HepG2 (cell line): ENCODE measurements at regions not wholly inside any gene's neighbourhood (a gene's known extent, or its start where the extent isn't known, plus 50 kb on each side); places are given as distances from the start of the nearest gene placed in this dataset.

Experiments used
- AKAP8 ChIP-seq: sonication (generic); formaldehyde crosslinking; IDR thresholded peaks from 2 replicates; pipeline ENCODE4 v1.5.1; 2020; ENCODE audit warnings: mild to moderate bottlenecking, missing genetic modification reagents
- AKNA ChIP-seq: sonication (generic); formaldehyde crosslinking; IDR thresholded peaks from 2 replicates; pipeline ENCODE4 v1.4.0; 2020; ENCODE audit warnings: missing genetic modification reagents, borderline replicate concordance
- ATF7-NPFF ChIP-seq: sonication (generic); formaldehyde crosslinking; IDR thresholded peaks from 2 replicates; pipeline ENCODE4 v1.8.1; 2023; ENCODE audit warnings: mild to moderate bottlenecking, low read depth, missing genetic modification reagents, moderate library complexity
- CCDC6 ChIP-seq: sonication (generic); formaldehyde crosslinking; IDR thresholded peaks from 2 replicates; pipeline ENCODE4 v1.8.1; 2022; ENCODE audit warnings: mild to moderate bottlenecking, missing genetic modification reagents, moderate library complexity
- IKZF5 ChIP-seq: IDR thresholded peaks from 2 replicates; pipeline ENCODE4 v1.6.1; 2018; ENCODE audit warnings: missing genetic modification reagents, mild to moderate bottlenecking, missing compliant biosample characterization
- KDM3A ChIP-seq: IDR thresholded peaks from 2 replicates; pipeline ENCODE4 v1.6.1; 2018; ENCODE audit warnings: low read depth, missing compliant biosample characterization
- NFRKB ChIP-seq: fragments of 450-650 bp; IDR thresholded peaks from 2 replicates; pipeline ENCODE4 v1.6.1; 2017
- PBX2 ChIP-seq: IDR thresholded peaks from 2 replicates; pipeline ENCODE4 v1.6.1; 2016; ENCODE audit warnings: control low read depth
- SMAD1 ChIP-seq: sonication (generic); formaldehyde crosslinking; IDR thresholded peaks from 2 replicates; pipeline ENCODE4 v1.4.0; 2020; ENCODE audit warnings: missing genetic modification reagents, low read depth, mild to moderate bottlenecking, borderline replicate concordance
- ZBTB20 ChIP-seq: sonication (generic); formaldehyde crosslinking; IDR thresholded peaks from 2 replicates; pipeline ENCODE4 v1.8.1; 2023; ENCODE audit warnings: missing genetic modification reagents, low read depth, mild to moderate bottlenecking, borderline replicate concordance
- ZBTB38 ChIP-seq: sonication (generic); formaldehyde crosslinking; IDR thresholded peaks from 2 replicates; pipeline ENCODE4 v1.5.1; 2020; ENCODE audit warnings: mild to moderate bottlenecking, missing genetic modification reagents
- ZBTB4 ChIP-seq: sonication (generic); formaldehyde crosslinking; IDR thresholded peaks from 2 replicates; pipeline ENCODE4 v1.4.0; 2020; ENCODE audit warnings: missing genetic modification reagents, mild to moderate bottlenecking, borderline replicate concordance
- ZNF550 ChIP-seq: sonication (generic); formaldehyde crosslinking; IDR thresholded peaks from 2 replicates; pipeline ENCODE4 v1.4.0; 2020; ENCODE audit warnings: mild to moderate bottlenecking, missing genetic modification reagents, borderline replicate concordance
- TF ChIP-seq, protein P1 (sequence below): sonication (generic); formaldehyde crosslinking; IDR thresholded peaks from 2 replicates; pipeline ENCODE4 v1.5.1; 2020; ENCODE audit warnings: mild to moderate bottlenecking, missing genetic modification reagents

DNA sequence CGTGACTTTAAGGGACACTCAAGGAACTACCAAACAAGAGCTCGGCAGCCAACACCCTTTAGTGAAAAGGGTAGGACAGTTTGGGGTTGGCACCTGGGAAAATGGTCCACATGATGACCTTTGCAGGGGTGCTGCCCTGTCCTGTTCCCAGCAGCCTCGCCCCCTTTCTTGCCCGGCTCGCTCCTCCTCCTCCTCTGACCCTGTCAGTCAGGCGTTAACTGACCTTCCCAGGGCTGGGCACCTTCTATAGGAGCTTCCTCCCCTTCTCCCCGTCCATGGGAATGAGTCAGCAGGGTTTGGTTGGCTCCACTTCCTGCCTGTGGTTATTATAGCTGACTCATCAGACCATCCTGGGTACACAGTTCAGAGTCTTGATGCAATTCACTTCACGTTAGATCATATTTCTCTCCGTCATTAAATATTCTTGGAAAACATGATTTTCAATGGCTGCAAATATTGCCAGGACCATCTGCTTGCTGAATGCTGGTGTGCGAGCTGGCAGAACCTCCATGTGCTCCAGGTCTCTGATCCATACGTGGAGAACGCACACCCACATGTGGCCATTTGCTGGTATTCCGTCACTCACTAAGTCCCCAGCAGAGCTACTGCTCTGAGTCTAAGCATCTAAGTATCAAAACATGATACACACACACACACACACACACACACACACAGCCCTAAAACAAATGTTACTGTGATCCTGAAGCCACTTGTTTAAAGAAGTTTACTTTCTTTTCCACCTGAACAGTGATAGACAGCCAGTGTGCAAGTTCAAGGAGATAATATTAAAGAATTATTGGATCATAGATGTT is 185.0 kb downstream of the ANAPC1 start (continued):
- no peak for TF ChIP-seq AKNA (CRISPR knock-in tag)
- TF ChIP-seq ZBTB20 (CRISPR knock-in tag): peak; percentile 88; the same call in 1 of the 2 replicates
- no peak for TF ChIP-seq SMAD1 (CRISPR knock-in tag)
- peak; percentile 75 for TF ChIP-seq ZBTB38
- no peak for TF ChIP-seq ATF7-NPFF
- no peak for TF ChIP-seq ZNF550
- no peak for TF ChIP-seq ZBTB4
- no peak for TF ChIP-seq CCDC6 (CRISPR knock-in tag)
- peak; percentile 76 for TF ChIP-seq PBX2 (CRISPR knock-in tag)
- TF ChIP-seq AKAP8 (CRISPR knock-in tag): no peak
- TF ChIP-seq, protein P1, sequence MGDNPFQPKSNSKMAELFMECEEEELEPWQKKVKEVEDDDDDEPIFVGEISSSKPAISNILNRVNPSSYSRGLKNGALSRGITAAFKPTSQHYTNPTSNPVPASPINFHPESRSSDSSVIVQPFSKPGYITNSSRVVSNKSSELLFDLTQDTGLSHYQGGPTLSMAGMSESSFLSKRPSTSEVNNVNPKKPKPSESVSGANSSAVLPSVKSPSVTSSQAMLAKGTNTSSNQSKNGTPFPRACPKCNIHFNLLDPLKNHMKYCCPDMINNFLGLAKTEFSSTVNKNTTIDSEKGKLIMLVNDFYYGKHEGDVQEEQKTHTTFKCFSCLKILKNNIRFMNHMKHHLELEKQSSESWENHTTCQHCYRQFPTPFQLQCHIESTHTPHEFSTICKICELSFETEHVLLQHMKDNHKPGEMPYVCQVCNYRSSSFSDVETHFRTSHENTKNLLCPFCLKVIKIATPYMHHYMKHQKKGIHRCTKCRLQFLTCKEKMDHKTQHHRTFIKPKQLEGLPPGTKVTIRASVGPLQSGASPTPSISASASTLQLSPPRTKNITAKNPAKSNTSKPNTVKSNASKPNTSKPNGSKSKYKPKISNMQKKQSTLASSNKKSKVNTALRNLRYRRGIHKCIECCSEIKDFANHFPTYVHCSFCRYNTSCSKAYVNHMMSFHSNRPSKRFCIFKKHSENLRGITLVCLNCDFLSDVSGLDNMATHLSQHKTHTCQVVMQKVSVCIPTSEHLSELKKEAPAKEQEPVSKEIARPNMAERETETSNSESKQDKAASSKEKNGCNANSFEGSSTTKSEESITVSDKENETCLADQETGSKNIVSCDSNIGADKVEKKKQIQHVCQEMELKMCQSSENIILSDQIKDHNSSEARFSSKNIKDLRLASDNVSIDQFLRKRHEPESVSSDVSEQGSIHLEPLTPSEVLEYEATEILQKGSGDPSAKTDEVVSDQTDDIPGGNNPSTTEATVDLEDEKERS (CRISPR knock-in tag): 0 out of 2 replicates have a peak, but pooled peaks have one; percentile 5
- no peak for TF ChIP-seq NFRKB
- TF ChIP-seq IKZF5 (CRISPR knock-in tag): peak; percentile 77
- peak; percentile 33; the same call in 1 of the 2 replicates for TF ChIP-seq KDM3A
